Natural killer cell (primary cell): ENCODE measurements at regions not wholly inside any gene's neighbourhood (a gene's known extent, or its start where the extent isn't known, plus 50 kb on each side); places are given as distances from the start of the nearest gene placed in this dataset.

Source experiments
- ATAC-seq, 3 donors: fragments of 150-1000 bp in 2 of 3; fragments of 200-7000 bp in 1 of 3; cut with Tn5 transposase; 1 replicate in 1 of 3; 2 replicates in 2 of 3; pipeline ENCODE4 v1.10.0; 2021; ENCODE audit warnings: mild to moderate bottlenecking in 2 of 3, moderate library complexity in 2 of 3
- DNase-seq, 2 donors: peaks; one replicate each; pipeline versions ENCODE4 v3.0.0 to v3.0.0-alpha.2; 2013 to 2021; ENCODE audit warnings: mixed read lengths in 1 of 2
- H3K27ac ChIP-seq: one replicate; pipeline ENCODE4 v1.5.1; 2013; ENCODE audit warnings: mild to moderate bottlenecking, low read length
- H3K27me3 ChIP-seq: one replicate; pipeline ENCODE4 v1.6.1; 2013; ENCODE audit warnings: low read length; ENCODE audit not compliant: control insufficient read depth, insufficient read depth
- H3K36me3 ChIP-seq: one replicate; pipeline ENCODE4 v1.6.1; 2013; ENCODE audit warnings: low read length; ENCODE audit not compliant: control insufficient read depth, insufficient read depth
- H3K4me1 ChIP-seq: one replicate; pipeline ENCODE4 v1.6.1; 2013; ENCODE audit warnings: low read length; ENCODE audit not compliant: control insufficient read depth, insufficient read depth
- H3K4me3 ChIP-seq: one replicate; pipeline ENCODE4 v1.5.1; 2013; ENCODE audit warnings: low read length
- H3K9me3 ChIP-seq: one replicate; pipeline ENCODE4 v1.6.1; 2013; ENCODE audit warnings: low read length; ENCODE audit not compliant: control insufficient read depth, insufficient read depth
- H3K27ac Mint-ChIP-seq, 2 donors: one replicate each; pipeline ENCODE4 v1.8.0; 2022; ENCODE audit warnings: mild to moderate bottlenecking in 2 of 2, mixed read lengths in 2 of 2, moderate library complexity in 1 of 2
- H3K27me3 Mint-ChIP-seq, 2 donors: one replicate each; pipeline ENCODE4 v1.8.0; 2022; ENCODE audit warnings: low read depth in 2 of 2, mixed read lengths in 2 of 2
- H3K36me3 Mint-ChIP-seq: one replicate; pipeline ENCODE4 v1.8.0; 2022; ENCODE audit warnings: mixed read lengths
- H3K4me1 Mint-ChIP-seq, 2 donors: one replicate each; pipeline ENCODE4 v1.8.0; 2022; ENCODE audit warnings: mixed read lengths in 2 of 2
- H3K4me3 Mint-ChIP-seq: one replicate; pipeline ENCODE4 v1.8.0; 2022; ENCODE audit warnings: mild to moderate bottlenecking, moderate library complexity, mixed read lengths
- H3K9me3 Mint-ChIP-seq, 2 donors: one replicate each; pipeline ENCODE4 v1.8.0; 2022; ENCODE audit warnings: mixed read lengths in 2 of 2
- CTCF ChIP-seq: fragments of 200-600 bp; IDR thresholded peaks from one replicate; pipeline ENCODE4 v1.8.0; 2022; ENCODE audit warnings: antibody characterized with exemption
- WGBS: methylation state at CpG from one replicate; pipeline ENCODE4 v1.1.7; 2013; ENCODE audit warnings: missing lambda C conversion rate; ENCODE audit not compliant: insufficient coverage; 5-methylcytosine and 5-hydroxymethylcytosine counted together
- intact Hi-C: fragments of 100-400 bp; cut with micrococcal nuclease; formaldehyde crosslinking; loops from one replicate; pipeline ENCODE4 v1.14.2; 2022

GRCh38 chr10:107894516-107894915 is 730.0 kb upstream of the SORCS1 start:
- intact Hi-C loops: no loop called here
- no peaks in the 10 kb centered on the region for H3K9me3 ChIP-seq
- Mint-ChIP-seq H3K4me3 (no peak overlapping the region), H3K36me3 (no peaks in the 10 kb centered on the region), H3K27me3 (no peaks in the 10 kb centered on the region), H3K4me1 (no peaks in the 10 kb centered on the region), H3K9me3 (peaks cover 4 to 21% of the 10 kb centered on the region in 2 donors), H3K27ac (no peak overlapping the region)
- no peak overlapping the region for H3K27ac ChIP-seq
- DNase-seq (no peak), ATAC-seq (no peak)
- no peaks in the 10 kb centered on the region for H3K27me3 ChIP-seq
- no peaks in the 10 kb centered on the region for H3K36me3 ChIP-seq
- 9% methylated on average over 2 of the region's 4 CpGs for WGBS
- no peaks in the 10 kb centered on the region for H3K4me1 ChIP-seq
- no peak overlapping the region for H3K4me3 ChIP-seq
- no peak for TF ChIP-seq CTCF

- peaks cover 12 to 21% of the 10 kb centered on the region in 2 donors for H3K9me3 Mint-ChIP-seq
These were observed 724.6 kb upstream of the SORCS1 start for GRCh38 chr10:107889105-107889504.

GRCh38 chr10:107880185-107880584 is 715.7 kb upstream of the SORCS1 start:
- TF ChIP-seq CTCF: no peak
- Histone ChIP-seq H3K27ac (no peak overlapping the region), H3K4me1 (no peaks in the 10 kb centered on the region), H3K9me3 (peaks cover 12% of the 10 kb centered on the region), H3K4me3 (no peak overlapping the region), H3K36me3 (no peaks in the 10 kb centered on the region), H3K27me3 (no peaks in the 10 kb centered on the region)
- Mint-ChIP-seq H3K9me3 (peaks cover 19 to 20% of the 10 kb centered on the region in 2 donors), H3K27me3 (no peaks in the 10 kb centered on the region), H3K36me3 (peaks cover 10% of the 10 kb centered on the region), H3K4me1 (no peaks in the 10 kb centered on the region), H3K4me3 (no peak overlapping the region), H3K27ac (no peak overlapping the region)
- no peak for ATAC-seq
- intact Hi-C loops: no loop called here
- no peak for DNase-seq
- 81% methylated on average over 2 of the region's 2 CpGs for WGBS

More at GRCh38 chr10:107889105-107889504, 724.6 kb upstream of the SORCS1 start:
- WGBS: 30% methylated on average over 1 of the region's 2 CpGs
- DNase-seq: no peak
- intact Hi-C loops: no loop called here
- H3K9me3 ChIP-seq: no peaks in the 10 kb centered on the region
- H3K36me3 ChIP-seq: no peaks in the 10 kb centered on the region
- no peak overlapping the region for H3K4me3 ChIP-seq
- Mint-ChIP-seq H3K27ac (no peak overlapping the region), H3K27me3 (no peaks in the 10 kb centered on the region), H3K4me3 (no peak overlapping the region), H3K4me1 (no peaks in the 10 kb centered on the region), H3K36me3 (no peaks in the 10 kb centered on the region)
- no peak overlapping the region for H3K27ac ChIP-seq
- no peak for ATAC-seq
- no peak for TF ChIP-seq CTCF
- no peaks in the 10 kb centered on the region for H3K27me3 ChIP-seq
- no peaks in the 10 kb centered on the region for H3K4me1 ChIP-seq

GRCh38 chr10:107873007-107873406 is 708.5 kb upstream of the SORCS1 start:
- DNase-seq (no peak), ATAC-seq (no peak)
- Histone ChIP-seq H3K4me1 (no peaks in the 10 kb centered on the region), H3K27ac (no peak overlapping the region), H3K36me3 (no peaks in the 10 kb centered on the region), H3K4me3 (no peak overlapping the region), H3K27me3 (no peaks in the 10 kb centered on the region), H3K9me3 (peaks cover 5% of the 10 kb centered on the region)
- WGBS: 94% methylated on average over 3 of the region's 3 CpGs
- intact Hi-C loops: no loop called here
- Mint-ChIP-seq H3K27me3 (no peaks in the 10 kb centered on the region), H3K27ac (no peak overlapping the region), H3K4me1 (no peaks in the 10 kb centered on the region), H3K36me3 (no peaks in the 10 kb centered on the region), H3K9me3 (peaks cover 5% of the 10 kb centered on the region in 2 donors), H3K4me3 (no peak overlapping the region)
- TF ChIP-seq CTCF: no peak
